ENCODE measurements at regions not wholly inside any gene's neighbourhood (a gene's known extent, or its start where the extent isn't known, plus 50 kb on each side); places are given as distances from the start of the nearest gene placed in this dataset.

DNA sequence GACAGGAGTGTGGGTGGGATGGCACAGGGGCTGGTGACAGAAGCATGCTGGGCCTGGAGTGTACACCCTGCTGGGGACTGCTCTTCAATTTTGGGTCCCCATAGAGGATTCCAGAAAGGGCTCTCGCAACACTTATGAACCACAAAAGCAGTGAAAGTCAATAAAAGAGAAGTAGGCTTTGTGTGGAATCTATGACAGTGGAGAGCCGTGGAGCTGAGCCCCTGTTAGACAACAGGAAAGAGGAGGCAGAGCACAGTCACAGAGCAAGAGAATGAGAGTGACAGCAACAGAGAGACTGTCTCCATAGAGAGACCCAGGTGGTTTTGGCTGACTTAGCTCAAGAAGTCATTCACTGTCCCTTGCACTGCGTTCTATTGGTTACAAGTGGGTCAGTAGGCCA is 135.1 kb upstream of the ATP6AP2 start:
- H3K4me1 Mint-ChIP-seq (ENCODE audit: low read depth, unreplicated experiment): no peaks in the 10 kb centered on the region
- TF ChIP-seq, protein P1, sequence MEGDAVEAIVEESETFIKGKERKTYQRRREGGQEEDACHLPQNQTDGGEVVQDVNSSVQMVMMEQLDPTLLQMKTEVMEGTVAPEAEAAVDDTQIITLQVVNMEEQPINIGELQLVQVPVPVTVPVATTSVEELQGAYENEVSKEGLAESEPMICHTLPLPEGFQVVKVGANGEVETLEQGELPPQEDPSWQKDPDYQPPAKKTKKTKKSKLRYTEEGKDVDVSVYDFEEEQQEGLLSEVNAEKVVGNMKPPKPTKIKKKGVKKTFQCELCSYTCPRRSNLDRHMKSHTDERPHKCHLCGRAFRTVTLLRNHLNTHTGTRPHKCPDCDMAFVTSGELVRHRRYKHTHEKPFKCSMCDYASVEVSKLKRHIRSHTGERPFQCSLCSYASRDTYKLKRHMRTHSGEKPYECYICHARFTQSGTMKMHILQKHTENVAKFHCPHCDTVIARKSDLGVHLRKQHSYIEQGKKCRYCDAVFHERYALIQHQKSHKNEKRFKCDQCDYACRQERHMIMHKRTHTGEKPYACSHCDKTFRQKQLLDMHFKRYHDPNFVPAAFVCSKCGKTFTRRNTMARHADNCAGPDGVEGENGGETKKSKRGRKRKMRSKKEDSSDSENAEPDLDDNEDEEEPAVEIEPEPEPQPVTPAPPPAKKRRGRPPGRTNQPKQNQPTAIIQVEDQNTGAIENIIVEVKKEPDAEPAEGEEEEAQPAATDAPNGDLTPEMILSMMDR (IDR thresholded peaks at IDR 0.05; ENCODE audit: unreplicated experiment): no peak
- peaks cover 27% of the 10 kb centered on the region for H3K27me3 Mint-ChIP-seq (ENCODE audit: unreplicated experiment)

DNA sequence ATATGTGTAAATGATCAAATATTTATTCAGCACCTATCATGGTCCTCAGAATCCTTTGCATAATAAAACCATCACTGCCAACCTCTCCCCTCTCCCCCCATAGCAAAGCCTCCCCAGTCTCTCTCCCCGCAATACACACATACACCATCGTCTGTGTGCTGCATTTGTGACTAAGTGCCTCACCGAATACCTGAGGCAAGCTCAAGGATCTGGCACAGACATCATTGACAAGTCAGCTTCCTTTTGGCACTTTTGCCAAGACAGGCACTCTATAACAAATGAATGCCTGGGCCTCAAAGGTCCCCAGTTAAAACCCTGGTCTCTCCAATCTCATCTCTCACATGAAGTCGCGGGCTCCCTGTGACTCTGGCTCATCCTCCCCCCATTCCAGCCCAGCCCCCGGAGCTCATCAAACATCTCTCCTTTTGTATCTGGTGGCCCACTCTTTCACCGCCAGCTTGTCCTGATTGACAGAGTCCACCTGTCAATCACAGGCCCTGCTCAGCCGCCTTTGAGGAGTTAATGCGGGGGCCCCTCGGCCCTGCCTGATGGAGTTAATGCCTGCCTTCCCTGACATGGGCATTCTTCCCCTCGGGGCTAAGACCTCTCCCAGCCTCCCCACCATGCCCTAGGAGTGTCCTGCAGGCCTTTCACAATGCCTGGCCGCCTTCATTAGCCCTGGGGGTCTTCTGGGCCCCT is 135.8 kb upstream of the ATP6AP2 start:
- Mint-ChIP-seq H3K4me1 (ENCODE audit: low read depth, unreplicated experiment) (no peaks in the 10 kb centered on the region), H3K36me3 (ENCODE audit: insufficient read depth, unreplicated experiment) (no peaks in the 10 kb centered on the region), H3K27me3 (ENCODE audit: unreplicated experiment) (peaks cover 33% of the 10 kb centered on the region), H3K27ac (ENCODE audit: unreplicated experiment) (no peak overlapping the region), H3K9me3 (ENCODE audit: low read depth, unreplicated experiment) (no peaks in the 10 kb centered on the region), H3K4me3 (ENCODE audit: low read depth, unreplicated experiment) (no peak overlapping the region)
- CTCF ChIA-PET: no interaction called here
- TF ChIP-seq, protein P1 (IDR thresholded peaks at IDR 0.05; ENCODE audit: unreplicated experiment): no peak
- no TSS peak for BruUV-seq (replicated peaks)
- intact Hi-C loops (cut with micrococcal nuclease; ENCODE audit: unreplicated experiment): no loop called here
- DNase-seq: no peak

More for the DNA sequence above, 135.1 kb upstream of the ATP6AP2 start:
- no peak overlapping the region for H3K4me3 Mint-ChIP-seq (ENCODE audit: low read depth, unreplicated experiment)
- no TSS peak for BruUV-seq (replicated peaks)
- no peak overlapping the region for H3K27ac Mint-ChIP-seq (ENCODE audit: unreplicated experiment)
- CTCF ChIA-PET: interaction anchor here (0.6 kb wide), 1 partner anchor 1726 kb away, joined by 3 read pairs; no protein-coding TSS in a partner anchor
- H3K9me3 Mint-ChIP-seq (ENCODE audit: low read depth, unreplicated experiment): no peaks in the 10 kb centered on the region
- DNase-seq: no peak
- no peaks in the 10 kb centered on the region for H3K36me3 Mint-ChIP-seq (ENCODE audit: insufficient read depth, unreplicated experiment)
- intact Hi-C loops (cut with micrococcal nuclease; ENCODE audit: unreplicated experiment): no loop called here

DNA sequence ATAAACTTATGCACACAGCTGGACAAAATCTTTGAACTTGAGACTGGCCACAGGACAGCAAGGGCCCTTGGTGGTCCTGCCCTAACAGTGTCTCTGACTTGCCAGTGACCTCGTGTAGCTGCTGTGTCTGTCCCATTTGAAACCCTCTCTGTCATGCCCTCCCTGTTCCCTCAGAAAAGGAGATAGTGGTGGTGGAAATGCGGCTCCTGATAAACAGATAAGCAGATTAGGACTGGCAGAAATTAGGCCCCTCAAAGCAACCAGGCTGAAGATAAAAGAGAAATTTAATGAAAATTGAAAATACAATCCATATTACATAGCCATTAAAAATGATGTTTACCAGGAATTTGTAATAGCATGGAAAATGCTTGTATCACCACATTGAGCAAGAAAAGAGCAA is 136.6 kb upstream of the ATP6AP2 start:
- CTCF ChIA-PET: no interaction called here
- Mint-ChIP-seq H3K36me3 (ENCODE audit: insufficient read depth, unreplicated experiment) (no peaks in the 10 kb centered on the region), H3K4me3 (ENCODE audit: low read depth, unreplicated experiment) (no peak overlapping the region), H3K27ac (ENCODE audit: unreplicated experiment) (no peak overlapping the region), H3K9me3 (ENCODE audit: low read depth, unreplicated experiment) (no peaks in the 10 kb centered on the region), H3K4me1 (ENCODE audit: low read depth, unreplicated experiment) (no peaks in the 10 kb centered on the region), H3K27me3 (ENCODE audit: unreplicated experiment) (peaks cover 33% of the 10 kb centered on the region)
- TF ChIP-seq, protein P1 (IDR thresholded peaks at IDR 0.05; ENCODE audit: unreplicated experiment): no peak
- DNase-seq: no peak
- BruUV-seq (replicated peaks): no TSS peak
- intact Hi-C loops (cut with micrococcal nuclease; ENCODE audit: unreplicated experiment): no loop called here

DNA sequence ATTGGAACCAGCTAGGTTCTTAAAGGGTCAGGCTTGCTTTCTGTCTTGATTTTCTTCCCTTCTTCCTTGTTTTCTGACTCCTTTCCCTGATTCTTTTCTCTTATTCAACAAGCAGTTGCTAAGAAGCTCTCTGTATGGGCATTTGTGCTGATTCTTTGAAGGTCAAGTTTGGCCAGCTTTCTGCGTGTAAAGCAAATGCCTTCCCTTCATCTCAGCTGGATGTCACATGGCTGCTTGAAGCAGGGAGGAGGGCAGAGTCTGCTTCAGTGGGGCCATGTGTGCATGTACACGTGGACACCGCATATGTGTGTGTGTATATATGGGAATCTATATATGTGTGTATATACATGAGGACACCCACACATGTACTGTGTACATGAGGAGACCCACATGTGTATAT is 139.9 kb upstream of the ATP6AP2 start:
- H3K9me3 Mint-ChIP-seq (ENCODE audit: low read depth, unreplicated experiment): no peaks in the 10 kb centered on the region
- no peaks in the 10 kb centered on the region for H3K4me1 Mint-ChIP-seq (ENCODE audit: low read depth, unreplicated experiment)
- peaks cover 52% of the 10 kb centered on the region for H3K27me3 Mint-ChIP-seq (ENCODE audit: unreplicated experiment)
- DNase-seq: no peak
- H3K36me3 Mint-ChIP-seq (ENCODE audit: insufficient read depth, unreplicated experiment): no peaks in the 10 kb centered on the region
- CTCF ChIA-PET: no interaction called here
- H3K27ac Mint-ChIP-seq (ENCODE audit: unreplicated experiment): no peak overlapping the region
- intact Hi-C loops (cut with micrococcal nuclease; ENCODE audit: unreplicated experiment): no loop called here
- no peak overlapping the region for H3K4me3 Mint-ChIP-seq (ENCODE audit: low read depth, unreplicated experiment)
- BruUV-seq (replicated peaks): no TSS peak
- TF ChIP-seq, protein P1 (IDR thresholded peaks at IDR 0.05; ENCODE audit: unreplicated experiment): no peak
